ENCODE measurements at regions not wholly inside any gene's neighbourhood (a gene's known extent, or its start where the extent isn't known, plus 50 kb on each side); places are given as distances from the start of the nearest gene placed in this dataset.

DNA sequence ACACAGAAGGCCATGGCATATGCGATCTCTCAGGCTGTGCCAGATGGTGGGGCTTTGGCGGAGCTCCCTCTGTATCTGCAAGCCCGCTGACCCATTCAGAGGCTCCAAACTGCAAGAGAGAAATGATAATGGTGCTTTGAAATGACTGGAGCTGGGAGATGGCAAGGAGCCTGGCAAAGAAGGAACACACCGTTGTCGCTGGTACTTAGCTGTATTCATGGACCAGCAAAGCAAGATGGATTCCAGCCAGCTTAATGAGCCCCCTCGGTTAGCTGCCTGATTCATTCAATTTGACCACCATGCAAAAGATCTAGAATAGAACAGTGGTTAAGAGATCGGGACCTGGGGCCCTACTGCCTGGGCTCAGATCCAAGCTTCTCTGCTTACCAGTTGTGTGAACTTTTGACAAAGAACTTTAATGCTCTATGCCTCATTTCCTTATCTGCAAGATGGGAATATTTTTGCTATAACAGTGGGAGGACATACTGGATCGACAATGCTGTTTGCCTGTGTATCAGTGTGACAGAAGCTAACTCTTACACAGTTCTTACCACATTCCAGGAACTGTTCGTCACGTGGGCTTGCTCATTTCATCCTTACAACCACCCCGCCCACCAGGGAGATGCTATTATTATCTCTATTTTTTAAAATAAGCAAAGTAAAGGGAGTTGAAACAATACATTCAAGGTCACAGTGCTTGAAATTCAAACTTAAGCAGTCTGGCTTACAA, 317.8 kb upstream of the SULF2 start:
- ATAC-seq: no peak
- 53 to 67% (median 60%) methylated on average over 11 of the region's 11 CpGs for WGBS, 4 donors
- no peak for TF ChIP-seq POLR2A (IDR thresholded peaks at IDR 0.05)
- TF ChIP-seq, protein P1, sequence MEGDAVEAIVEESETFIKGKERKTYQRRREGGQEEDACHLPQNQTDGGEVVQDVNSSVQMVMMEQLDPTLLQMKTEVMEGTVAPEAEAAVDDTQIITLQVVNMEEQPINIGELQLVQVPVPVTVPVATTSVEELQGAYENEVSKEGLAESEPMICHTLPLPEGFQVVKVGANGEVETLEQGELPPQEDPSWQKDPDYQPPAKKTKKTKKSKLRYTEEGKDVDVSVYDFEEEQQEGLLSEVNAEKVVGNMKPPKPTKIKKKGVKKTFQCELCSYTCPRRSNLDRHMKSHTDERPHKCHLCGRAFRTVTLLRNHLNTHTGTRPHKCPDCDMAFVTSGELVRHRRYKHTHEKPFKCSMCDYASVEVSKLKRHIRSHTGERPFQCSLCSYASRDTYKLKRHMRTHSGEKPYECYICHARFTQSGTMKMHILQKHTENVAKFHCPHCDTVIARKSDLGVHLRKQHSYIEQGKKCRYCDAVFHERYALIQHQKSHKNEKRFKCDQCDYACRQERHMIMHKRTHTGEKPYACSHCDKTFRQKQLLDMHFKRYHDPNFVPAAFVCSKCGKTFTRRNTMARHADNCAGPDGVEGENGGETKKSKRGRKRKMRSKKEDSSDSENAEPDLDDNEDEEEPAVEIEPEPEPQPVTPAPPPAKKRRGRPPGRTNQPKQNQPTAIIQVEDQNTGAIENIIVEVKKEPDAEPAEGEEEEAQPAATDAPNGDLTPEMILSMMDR (IDR thresholded peaks at IDR 0.05): no peak

GRCh38 chr20:48102076-48102787, 317.0 kb upstream of the SULF2 start:
- Histone ChIP-seq H3K4me3 (no peak overlapping the region), H3K9me3 (peaks cover 0 to 17% (median 0%) of the 10 kb centered on the region in 12 donors), H3K4me1 (no peaks in the 10 kb centered on the region), H3K27me3 (peaks cover 0 to 4% (median 0%) of the 10 kb centered on the region in 9 donors), H3K36me3 (no peaks in the 10 kb centered on the region), H3K27ac (no peak overlapping the region)
- 86 to 90% (median 89%) methylated on average over 10 to 11 of the region's 11 CpGs for WGBS, 4 donors
- ATAC-seq (no peak), DNase-seq (no peak)
- intact Hi-C loops (cut with DNase I): no loop called here
- TF ChIP-seq, protein P1 (IDR thresholded peaks at IDR 0.05): no peak
- no peak for TF ChIP-seq POLR2A (IDR thresholded peaks at IDR 0.05)

More for the DNA sequence above, 317.8 kb upstream of the SULF2 start:
- H3K36me3 ChIP-seq: no peaks in the 10 kb centered on the region
- no peak overlapping the region for H3K27ac ChIP-seq
- H3K4me3 ChIP-seq: no peak overlapping the region
- H3K9me3 ChIP-seq: peaks cover 0 to 17% (median 0%) of the 10 kb centered on the region in 12 donors
- intact Hi-C loops (cut with DNase I): no loop called here
- no peak for DNase-seq
- peaks cover 0 to 4% (median 0%) of the 10 kb centered on the region in 9 donors for H3K27me3 ChIP-seq
- no peaks in the 10 kb centered on the region for H3K4me1 ChIP-seq

- 88 to 90% (median 89%) methylated on average over 3 of the region's 3 CpGs for WGBS, 4 donors
- ATAC-seq: no peak
Measured at GRCh38 chr20:48100483-48100882, 315.2 kb upstream of the SULF2 start.

DNA sequence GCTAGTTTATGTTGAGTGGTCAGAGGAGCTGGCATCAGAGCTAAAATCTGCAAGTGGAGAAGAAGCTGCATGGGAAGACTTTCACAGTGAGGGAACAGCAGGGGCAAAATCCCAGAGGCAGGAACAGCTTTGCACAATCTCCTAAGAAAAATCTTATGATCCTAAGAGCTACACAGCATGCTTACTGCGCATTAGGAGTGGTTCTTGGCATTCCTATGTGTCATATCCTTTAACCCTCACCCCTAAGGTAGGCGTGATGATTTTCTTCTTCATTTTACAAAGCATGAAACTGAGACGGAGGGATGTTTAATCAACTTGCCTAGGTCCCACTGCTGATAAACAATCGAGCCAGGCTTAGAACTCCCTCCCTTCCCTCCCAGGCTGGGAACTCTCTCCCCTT, 313.6 kb upstream of the SULF2 start:
- ATAC-seq (no peak), DNase-seq (no peak)
- Histone ChIP-seq H3K9me3 (no peaks in the 10 kb centered on the region), H3K36me3 (no peaks in the 10 kb centered on the region), H3K4me1 (no peaks in the 10 kb centered on the region), H3K4me3 (no peak overlapping the region), H3K27me3 (peaks cover 0 to 4% (median 0%) of the 10 kb centered on the region in 9 donors), H3K27ac (no peak overlapping the region)
- 48 to 58% (median 51%) methylated on average over 4 of the region's 4 CpGs for WGBS, 4 donors
- no peak for TF ChIP-seq POLR2A (IDR thresholded peaks at IDR 0.05)
- TF ChIP-seq, protein P1 (IDR thresholded peaks at IDR 0.05): no peak
- intact Hi-C loops (cut with DNase I): no loop called here

More at GRCh38 chr20:48100483-48100882, 315.2 kb upstream of the SULF2 start:
- no peaks in the 10 kb centered on the region for H3K4me1 ChIP-seq
- no peak for DNase-seq
- peaks cover 0 to 4% (median 0%) of the 10 kb centered on the region in 9 donors for H3K27me3 ChIP-seq
- H3K9me3 ChIP-seq: peaks cover 0 to 8% (median 0%) of the 10 kb centered on the region in 12 donors
- H3K36me3 ChIP-seq: no peaks in the 10 kb centered on the region
- intact Hi-C loops (cut with DNase I): no loop called here
- H3K4me3 ChIP-seq: no peak overlapping the region
- TF ChIP-seq POLR2A (IDR thresholded peaks at IDR 0.05): no peak
- TF ChIP-seq, protein P1 (IDR thresholded peaks at IDR 0.05): no peak
- H3K27ac ChIP-seq: no peak overlapping the region
